HG03354 (cell line): ENCODE measurements at regions not wholly inside any gene's neighbourhood (a gene's known extent, or its start where the extent isn't known, plus 50 kb on each side); places are given as distances from the start of the nearest gene placed in this dataset.
"Not testable (repeated sequence)": the region's sequence is repeated elsewhere in the genome, so short reads cannot be mapped to it uniquely, and the experiment has no call there.

Source experiments
- ATAC-seq: cut with Tn5 transposase; IDR thresholded peaks from one replicate; pipeline ENCODE4 v1.9.1; 2021; ENCODE audit warnings: mild to moderate bottlenecking; ENCODE audit not compliant: unreplicated experiment, poor library complexity, severe bottlenecking

GRCh38 chrX:76774912-76775311, 347.4 kb downstream of the MAGEE1 start:
- not testable (repeated sequence) for ATAC-seq

GRCh38 chrX:76796311-76796710, 368.8 kb downstream of the MAGEE1 start:
- no peak for ATAC-seq

- ATAC-seq = no peak
Observed at GRCh38 chrX:76802708-76803107, 375.2 kb downstream of the MAGEE1 start.

- ATAC-seq = no peak
Observed at GRCh38 chrX:76815754-76816153, 388.2 kb downstream of the MAGEE1 start.

GRCh38 chrX:76817279-76817678, 389.8 kb downstream of the MAGEE1 start:
- not testable (repeated sequence) for ATAC-seq

GRCh38 chrX:76821276-76821675, 393.8 kb downstream of the MAGEE1 start:
- ATAC-seq = no peak

- ATAC-seq = no peak
Observed at GRCh38 chrX:76827672-76828071, 400.2 kb downstream of the MAGEE1 start.

GRCh38 chrX:76840902-76841301, 413.4 kb downstream of the MAGEE1 start:
- not testable (repeated sequence) for ATAC-seq

- no peak for ATAC-seq
Observed at GRCh38 chrX:76850851-76851250, 423.3 kb downstream of the MAGEE1 start.

- no peak for ATAC-seq
Observed at GRCh38 chrX:76862509-76862908, 435.0 kb downstream of the MAGEE1 start.

- no peak for ATAC-seq
Observed at GRCh38 chrX:76893930-76894329, 466.4 kb downstream of the MAGEE1 start.

- no peak for ATAC-seq
Observed at GRCh38 chrX:76915836-76916235, 488.3 kb downstream of the MAGEE1 start.

GRCh38 chrX:76918033-76918432, 490.5 kb downstream of the MAGEE1 start:
- ATAC-seq = no peak

- no peak for ATAC-seq
Observed at GRCh38 chrX:76919761-76920160, 492.3 kb downstream of the MAGEE1 start.

GRCh38 chrX:76920607-76921006, 493.1 kb downstream of the MAGEE1 start:
- ATAC-seq = no peak

GRCh38 chrX:76921176-76921575, 493.7 kb downstream of the MAGEE1 start:
- ATAC-seq = no peak

- no peak for ATAC-seq
Observed at GRCh38 chrX:76922100-76922499, 494.6 kb downstream of the MAGEE1 start.

GRCh38 chrX:76924616-76925015, 497.1 kb downstream of the MAGEE1 start:
- ATAC-seq = not testable (repeated sequence)

GRCh38 chrX:76931518-76931917, 504.0 kb downstream of the MAGEE1 start:
- ATAC-seq = no peak

GRCh38 chrX:76957485-76957884, 489.7 kb upstream of the FGF16 start:
- no peak for ATAC-seq

- peak; percentile 78 for ATAC-seq
Observed at GRCh38 chrX:76971393-76972376, 475.5 kb upstream of the FGF16 start.
